HepG2 (cell line): ENCODE measurements at regions not wholly inside any gene's neighbourhood (a gene's known extent, or its start where the extent isn't known, plus 50 kb on each side); places are given as distances from the start of the nearest gene placed in this dataset.

Experiments used
- CHD2 ChIP-seq: IDR thresholded peaks from 2 replicates; pipeline ENCODE4 v1.6.1; 2011; ENCODE audit warnings: low read depth, low read length, improper control_type of control experiment
- MAFG ChIP-seq: sonication (generic); formaldehyde crosslinking; IDR thresholded peaks from 2 replicates; pipeline ENCODE4 v1.5.1; 2020; ENCODE audit warnings: mild to moderate bottlenecking, missing genetic modification reagents
- NFIC ChIP-seq: IDR thresholded peaks from 2 replicates; pipeline ENCODE4 v1.6.1; 2012; ENCODE audit warnings: mild to moderate bottlenecking, low read length, inconsistent platforms
- SP1 ChIP-seq, 2 experiments: fragments of 450-650 bp in 1 of 2; sonication (generic) in 1 of 2; formaldehyde crosslinking in 1 of 2; IDR thresholded peaks; 2 replicates each; pipeline versions ENCODE4 v1.4.0 to v1.6.1; 2016 to 2020; ENCODE audit warnings: missing genetic modification reagents in 1 of 2
- TAF1 ChIP-seq: sonication (generic); formaldehyde crosslinking; IDR thresholded peaks from 2 replicates; pipeline ENCODE4 v1.4.0; 2020; ENCODE audit warnings: missing genetic modification reagents
- TAF15 ChIP-seq: fragments of 200-400 bp; formaldehyde crosslinking; IDR thresholded peaks from one replicate; pipeline ENCODE4 v1.6.1; 2018; ENCODE audit warnings: mild to moderate bottlenecking, low read depth, low read length; ENCODE audit not compliant: poor library complexity, severe bottlenecking
- TBP ChIP-seq: sonication (generic); formaldehyde crosslinking; IDR thresholded peaks from 2 replicates; pipeline ENCODE4 v1.5.0; 2020; ENCODE audit warnings: missing genetic modification reagents
- ZNF460 ChIP-seq: sonication (generic); formaldehyde crosslinking; IDR thresholded peaks from 2 replicates; pipeline ENCODE4 v1.5.1; 2020; ENCODE audit warnings: missing genetic modification reagents, mild to moderate bottlenecking, borderline replicate concordance
- TF ChIP-seq, protein P1 (sequence below): sonication (generic); formaldehyde crosslinking; IDR thresholded peaks from 2 replicates; pipeline ENCODE4 v1.5.0; 2020; ENCODE audit warnings: mild to moderate bottlenecking, missing genetic modification reagents, moderate library complexity

GRCh38 chr18:55863876-55864275 is 275.9 kb upstream of the TCF4 start:
- no peak for TF ChIP-seq SP1 (IDR thresholded peaks at IDR 0.05)
- TF ChIP-seq SP1 (CRISPR knock-in tag; IDR thresholded peaks at IDR 0.05) = no peak
- no peak for TF ChIP-seq MAFG (CRISPR knock-in tag)
- no peak for TF ChIP-seq NFIC
- no peak for TF ChIP-seq ZNF460 (CRISPR knock-in tag)
- no peak for TF ChIP-seq CHD2
- no peak for TF ChIP-seq TAF1 (CRISPR knock-in tag)
- TF ChIP-seq TBP = no peak
- TF ChIP-seq, protein P1, sequence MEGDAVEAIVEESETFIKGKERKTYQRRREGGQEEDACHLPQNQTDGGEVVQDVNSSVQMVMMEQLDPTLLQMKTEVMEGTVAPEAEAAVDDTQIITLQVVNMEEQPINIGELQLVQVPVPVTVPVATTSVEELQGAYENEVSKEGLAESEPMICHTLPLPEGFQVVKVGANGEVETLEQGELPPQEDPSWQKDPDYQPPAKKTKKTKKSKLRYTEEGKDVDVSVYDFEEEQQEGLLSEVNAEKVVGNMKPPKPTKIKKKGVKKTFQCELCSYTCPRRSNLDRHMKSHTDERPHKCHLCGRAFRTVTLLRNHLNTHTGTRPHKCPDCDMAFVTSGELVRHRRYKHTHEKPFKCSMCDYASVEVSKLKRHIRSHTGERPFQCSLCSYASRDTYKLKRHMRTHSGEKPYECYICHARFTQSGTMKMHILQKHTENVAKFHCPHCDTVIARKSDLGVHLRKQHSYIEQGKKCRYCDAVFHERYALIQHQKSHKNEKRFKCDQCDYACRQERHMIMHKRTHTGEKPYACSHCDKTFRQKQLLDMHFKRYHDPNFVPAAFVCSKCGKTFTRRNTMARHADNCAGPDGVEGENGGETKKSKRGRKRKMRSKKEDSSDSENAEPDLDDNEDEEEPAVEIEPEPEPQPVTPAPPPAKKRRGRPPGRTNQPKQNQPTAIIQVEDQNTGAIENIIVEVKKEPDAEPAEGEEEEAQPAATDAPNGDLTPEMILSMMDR = no peak
- no peak for TF ChIP-seq TAF15
